Upper lobe of right lung (tissue), 1 donor: ENCODE measurements at regions not wholly inside any gene's neighbourhood (a gene's known extent, or its start where the extent isn't known, plus 50 kb on each side); places are given as distances from the start of the nearest gene placed in this dataset.

Experiments
- ATAC-seq: fragments of 200-7000 bp; cut with Tn5 transposase; one replicate; pipeline ENCODE4 v1.9.1; 2020; ENCODE audit warnings: mild to moderate bottlenecking, moderate library complexity
- DNase-seq: peaks from one replicate; pipeline ENCODE4 v3.0.0-alpha.2; 2020
- H3K27ac ChIP-seq: fragments of 200-600 bp; one replicate; pipeline ENCODE4 v1.8.0; 2022
- H3K27me3 ChIP-seq: fragments of 200-600 bp; one replicate; pipeline ENCODE4 v1.8.0; 2022; ENCODE audit warnings: mild to moderate bottlenecking
- H3K36me3 ChIP-seq: fragments of 200-600 bp; one replicate; pipeline ENCODE4 v1.8.0; 2022
- H3K4me1 ChIP-seq: fragments of 200-600 bp; one replicate; pipeline ENCODE4 v1.8.0; 2022
- H3K4me3 ChIP-seq: fragments of 200-600 bp; one replicate; pipeline ENCODE4 v1.8.0; 2022; ENCODE audit warnings: mild to moderate bottlenecking
- H3K9me3 ChIP-seq: fragments of 200-600 bp; one replicate; pipeline ENCODE4 v1.8.0; 2022
- CTCF ChIP-seq: fragments of 200-600 bp; IDR thresholded peaks from one replicate; pipeline ENCODE4 v1.8.0; 2022; ENCODE audit warnings: antibody characterized with exemption
- intact Hi-C: fragments of 100-400 bp; cut with DNase I; formaldehyde crosslinking; loops from one replicate; pipeline ENCODE4 v1.11.0; 2022
- donor health status: DM: no; HTN: yes; CAD: no; lungs with severe emphysema.

- Histone ChIP-seq H3K4me3 (no peak overlapping the region), H3K4me1 (no peaks in the 10 kb centered on the region), H3K27me3 (no peaks in the 10 kb centered on the region), H3K27ac (no peak overlapping the region), H3K36me3 (no peaks in the 10 kb centered on the region), H3K9me3 (no peaks in the 10 kb centered on the region)
- ATAC-seq (no peak), DNase-seq (no peak)
- TF ChIP-seq CTCF = no peak
- intact Hi-C loops = no loop called here
Measured at GRCh38 chr13:22271903-22272302, 601.0 kb downstream of the FGF9 start.

GRCh38 chr13:22275393-22275792 is 604.5 kb downstream of the FGF9 start:
- Histone ChIP-seq H3K4me1 (no peaks in the 10 kb centered on the region), H3K9me3 (no peaks in the 10 kb centered on the region), H3K27me3 (no peaks in the 10 kb centered on the region), H3K27ac (no peak overlapping the region), H3K4me3 (no peak overlapping the region), H3K36me3 (no peaks in the 10 kb centered on the region)
- no peak for TF ChIP-seq CTCF
- DNase-seq (no peak), ATAC-seq (no peak)
- intact Hi-C loops = no loop called here

DNA sequence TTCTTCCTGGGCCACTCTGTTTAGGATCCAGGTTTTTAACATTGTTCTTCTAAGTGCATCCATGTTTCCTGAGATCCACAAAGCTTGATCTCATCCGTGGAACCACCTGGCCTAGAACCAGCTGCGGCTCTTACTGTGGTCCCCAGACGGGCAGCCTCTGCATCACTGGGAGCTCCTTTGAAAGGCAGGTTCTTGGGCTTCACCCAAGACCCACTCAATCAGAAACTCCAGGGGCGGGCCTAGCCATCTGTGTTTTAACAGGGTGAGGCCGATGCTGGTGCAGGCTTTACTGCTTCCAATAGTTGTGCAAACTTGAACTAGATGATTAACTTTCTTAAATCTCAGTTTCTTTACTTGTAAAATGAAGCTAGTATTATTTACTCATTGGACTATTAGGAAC is 605.7 kb downstream of the FGF9 start:
- intact Hi-C loops = no loop called here
- no peaks in the 10 kb centered on the region for H3K36me3 ChIP-seq
- no peak overlapping the region for H3K27ac ChIP-seq
- H3K9me3 ChIP-seq = no peaks in the 10 kb centered on the region
- H3K4me3 ChIP-seq = no peak overlapping the region
- H3K27me3 ChIP-seq = no peaks in the 10 kb centered on the region
- H3K4me1 ChIP-seq = no peaks in the 10 kb centered on the region
- no peak for TF ChIP-seq CTCF
- no peak for DNase-seq
- ATAC-seq = no peak

- peak; percentile 73 for ATAC-seq
- intact Hi-C loops = no loop called here
- Histone ChIP-seq H3K9me3 (no peaks in the 10 kb centered on the region), H3K27me3 (no peaks in the 10 kb centered on the region), H3K27ac (no peak overlapping the region), H3K4me3 (no peak overlapping the region), H3K36me3 (no peaks in the 10 kb centered on the region), H3K4me1 (no peaks in the 10 kb centered on the region)
- TF ChIP-seq CTCF = peak; percentile 57
- DNase-seq = no peak
Measured at GRCh38 chr13:22278336-22278929, 607.6 kb downstream of the FGF9 start.

DNA sequence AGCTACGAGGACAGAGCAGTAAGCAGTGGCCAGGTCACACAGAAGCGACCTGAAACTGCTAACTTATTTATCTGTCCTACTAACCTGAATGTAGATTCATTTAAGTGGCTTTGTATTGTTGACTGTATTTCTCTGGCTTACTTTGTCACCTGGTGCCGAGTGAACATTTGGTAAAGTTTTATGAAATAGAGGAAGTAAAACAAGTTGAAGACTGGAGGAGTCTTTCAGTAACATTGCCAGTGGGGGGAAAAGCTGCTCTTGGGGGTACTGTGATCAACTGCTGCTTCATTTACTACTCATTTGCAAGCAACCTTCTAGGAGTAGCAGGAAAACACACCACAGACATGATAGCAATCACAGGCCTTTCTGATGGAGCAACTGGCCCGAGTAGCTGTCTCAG is 615.0 kb downstream of the FGF9 start:
- H3K27me3 ChIP-seq = no peaks in the 10 kb centered on the region
- no peak overlapping the region for H3K4me3 ChIP-seq
- DNase-seq (no peak), ATAC-seq (no peak)
- H3K27ac ChIP-seq = no peak overlapping the region
- no peaks in the 10 kb centered on the region for H3K4me1 ChIP-seq
- no peaks in the 10 kb centered on the region for H3K36me3 ChIP-seq
- intact Hi-C loops = no loop called here
- TF ChIP-seq CTCF = no peak
- H3K9me3 ChIP-seq = no peaks in the 10 kb centered on the region

- ATAC-seq = no peak
Measured at GRCh38 chr13:22286338-22286737, 615.5 kb downstream of the FGF9 start.

More at GRCh38 chr13:22286338-22286737, 615.5 kb downstream of the FGF9 start:
- no peaks in the 10 kb centered on the region for H3K27me3 ChIP-seq
- H3K36me3 ChIP-seq = no peaks in the 10 kb centered on the region
- H3K4me1 ChIP-seq = no peaks in the 10 kb centered on the region
- TF ChIP-seq CTCF = no peak
- no peak for DNase-seq
- intact Hi-C loops = no loop called here
- no peak overlapping the region for H3K27ac ChIP-seq
- no peaks in the 10 kb centered on the region for H3K9me3 ChIP-seq
- H3K4me3 ChIP-seq = no peak overlapping the region
